ENCODE measurements at regions not wholly inside any gene's neighbourhood (a gene's known extent, or its start where the extent isn't known, plus 50 kb on each side); places are given as distances from the start of the nearest gene placed in this dataset.

DNA sequence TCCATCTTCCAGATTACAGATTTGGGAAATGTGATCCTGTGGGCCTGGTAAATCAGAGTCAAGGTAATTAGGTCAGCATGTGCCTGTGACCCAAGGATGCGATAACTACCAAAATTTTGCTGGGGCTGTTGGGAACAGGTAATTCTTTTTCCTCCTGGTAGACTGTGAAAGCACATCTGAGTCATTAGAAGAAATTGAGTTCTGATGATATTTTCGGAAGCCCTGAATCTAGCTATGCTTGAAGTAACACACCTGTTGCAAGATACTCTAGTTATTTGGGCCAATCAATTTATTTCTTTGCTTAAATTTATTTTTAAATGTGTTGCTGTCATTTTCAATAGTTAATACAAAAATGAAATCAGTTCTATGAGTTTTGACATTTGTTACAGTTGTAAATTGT is 903.6 kb downstream of the RPA4 start:
- ATAC-seq (no peak), DNase-seq (ENCODE audit: low read depth, low spot score) (no peak)
- TF ChIP-seq TCF7L2 (IDR thresholded peaks at IDR 0.05; ENCODE audit: low read depth, low read length) (no peak), CTCF (IDR thresholded peaks at IDR 0.05) (no peak), REST (IDR thresholded peaks at IDR 0.05; ENCODE audit: insufficient read depth in 1 of 2, low read depth in 2 of 2, low read length in 1 of 2) (no peak), SIN3A (IDR thresholded peaks at IDR 0.05; ENCODE audit: borderline replicate concordance, insufficient read depth, low read depth, low read length) (no peak), POLR2AphosphoS5 (IDR thresholded peaks at IDR 0.05; ENCODE audit: low read depth, low read length) (no peak)
- no peak overlapping the region for H3K27ac ChIP-seq (ENCODE audit: low read length)
- CTCF ChIA-PET: no interaction called here
- no peak overlapping the region for H3K4me3 ChIP-seq (ENCODE audit: low read depth in 2 of 2, low read length in 2 of 2)
- no peaks in the 10 kb centered on the region for H3K27me3 ChIP-seq (ENCODE audit: control insufficient read depth, insufficient read depth, low read length)
- POLR2A ChIA-PET: no interaction called here
- intact Hi-C loops (cut with micrococcal nuclease; ENCODE audit: unreplicated experiment): no loop called here
- in situ Hi-C loops (cut with HindIII; ENCODE audit: low pct_unique_long_range_greater_than_20kb, low sequenced_read_pairs): no loop called here
- no peaks in the 10 kb centered on the region for H3K4me1 ChIP-seq (ENCODE audit: control insufficient read depth, insufficient read depth, low read length)
- no peaks in the 10 kb centered on the region for H3K9me3 ChIP-seq (ENCODE audit: control insufficient read depth, insufficient read depth, low read depth, low read length)
- H3K36me3 ChIP-seq (ENCODE audit: control insufficient read depth, insufficient read depth, low read length): no peaks in the 10 kb centered on the region
- no TSS peak for BruUV-seq (replicated peaks)

GRCh38 chrX:97787849-97788248 is 904.1 kb downstream of the RPA4 start:
- Histone ChIP-seq H3K4me3 (ENCODE audit: low read depth in 2 of 2, low read length in 2 of 2) (no peak overlapping the region), H3K9me3 (ENCODE audit: control insufficient read depth, insufficient read depth, low read depth, low read length) (no peaks in the 10 kb centered on the region), H3K27ac (ENCODE audit: low read length) (no peak overlapping the region), H3K4me1 (ENCODE audit: control insufficient read depth, insufficient read depth, low read length) (no peaks in the 10 kb centered on the region), H3K36me3 (ENCODE audit: control insufficient read depth, insufficient read depth, low read length) (no peaks in the 10 kb centered on the region), H3K27me3 (ENCODE audit: control insufficient read depth, insufficient read depth, low read length) (no peaks in the 10 kb centered on the region)
- intact Hi-C loops (cut with micrococcal nuclease; ENCODE audit: unreplicated experiment) (no loop called here), in situ Hi-C loops (cut with HindIII; ENCODE audit: low pct_unique_long_range_greater_than_20kb, low sequenced_read_pairs) (no loop called here)
- ATAC-seq (no peak), DNase-seq (ENCODE audit: low read depth, low spot score) (no peak)
- CTCF ChIA-PET: no interaction called here
- BruUV-seq (replicated peaks): no TSS peak
- POLR2A ChIA-PET: no interaction called here
- no peak for TF ChIP-seq TCF7L2 (IDR thresholded peaks at IDR 0.05; ENCODE audit: low read depth, low read length)
- no peak for TF ChIP-seq SIN3A (IDR thresholded peaks at IDR 0.05; ENCODE audit: borderline replicate concordance, insufficient read depth, low read depth, low read length)
- no peak for TF ChIP-seq REST (IDR thresholded peaks at IDR 0.05; ENCODE audit: insufficient read depth in 1 of 2, low read depth in 2 of 2, low read length in 1 of 2)
- TF ChIP-seq POLR2AphosphoS5 (IDR thresholded peaks at IDR 0.05; ENCODE audit: low read depth, low read length): no peak
- TF ChIP-seq CTCF (IDR thresholded peaks at IDR 0.05): no peak
